Activated naive CD8-positive, alpha-beta T cell treated with anti-CD3 and anti-CD28 coated beads for 36 hours (primary cell): ENCODE measurements at regions not wholly inside any gene's neighbourhood (a gene's known extent, or its start where the extent isn't known, plus 50 kb on each side); places are given as distances from the start of the nearest gene placed in this dataset.
A peak's percentile ranks its signal among the peaks of the same experiment; 100 is the strongest.

Experiments used
- DNase-seq: peaks from one replicate; pipeline ENCODE4 v3.0.0; 2021
- H3K27ac Mint-ChIP-seq: one replicate; pipeline ENCODE4 v1.8.0; 2022; ENCODE audit warnings: mild to moderate bottlenecking, moderate library complexity, mixed read lengths
- H3K27me3 Mint-ChIP-seq: one replicate; pipeline ENCODE4 v1.8.0; 2022; ENCODE audit warnings: mild to moderate bottlenecking, mixed read lengths
- H3K36me3 Mint-ChIP-seq: one replicate; pipeline ENCODE4 v1.8.0; 2021; ENCODE audit warnings: mild to moderate bottlenecking, mixed read lengths
- H3K4me1 Mint-ChIP-seq: one replicate; pipeline ENCODE4 v1.8.0; 2021; ENCODE audit warnings: mixed read lengths
- H3K4me3 Mint-ChIP-seq: one replicate; pipeline ENCODE4 v1.8.0; 2022; ENCODE audit warnings: mild to moderate bottlenecking, moderate library complexity, mixed read lengths
- H3K9me3 Mint-ChIP-seq: one replicate; pipeline ENCODE4 v1.8.0; 2022; ENCODE audit warnings: mixed read lengths

- DNase-seq, result no peak
- peaks cover 21% of the 10 kb centered on the region for H3K4me1 Mint-ChIP-seq
- no peaks in the 10 kb centered on the region for H3K9me3 Mint-ChIP-seq
- no peaks in the 10 kb centered on the region for H3K36me3 Mint-ChIP-seq
- no peaks in the 10 kb centered on the region for H3K27me3 Mint-ChIP-seq
- H3K4me3 Mint-ChIP-seq, result no peak overlapping the region
- no peak overlapping the region for H3K27ac Mint-ChIP-seq
These were observed 150.2 kb downstream of the DYRK2 start for GRCh38 chr12:67798768-67799167.

GRCh38 chr12:67802731-67803130 is 154.2 kb downstream of the DYRK2 start:
- H3K4me3 Mint-ChIP-seq, result no peak overlapping the region
- H3K27ac Mint-ChIP-seq, result no peak overlapping the region
- H3K9me3 Mint-ChIP-seq, result no peaks in the 10 kb centered on the region
- H3K27me3 Mint-ChIP-seq, result no peaks in the 10 kb centered on the region
- no peaks in the 10 kb centered on the region for H3K36me3 Mint-ChIP-seq
- no peak for DNase-seq
- H3K4me1 Mint-ChIP-seq, result peaks cover 21% of the 10 kb centered on the region

GRCh38 chr12:67803278-67803993 is 154.9 kb downstream of the DYRK2 start:
- Mint-ChIP-seq H3K4me1 (peaks cover 22% of the 10 kb centered on the region), H3K4me3 (no peak overlapping the region), H3K27me3 (no peaks in the 10 kb centered on the region), H3K9me3 (no peaks in the 10 kb centered on the region), H3K27ac (peak overlapping the region; percentile 32), H3K36me3 (no peaks in the 10 kb centered on the region)
- DNase-seq, result no peak

GRCh38 chr12:67804168-67804567 is 155.6 kb downstream of the DYRK2 start:
- Mint-ChIP-seq H3K9me3 (no peaks in the 10 kb centered on the region), H3K27me3 (no peaks in the 10 kb centered on the region), H3K27ac (no peak overlapping the region), H3K4me3 (no peak overlapping the region), H3K36me3 (no peaks in the 10 kb centered on the region), H3K4me1 (peaks cover 19% of the 10 kb centered on the region)
- peak; percentile 54 for DNase-seq

GRCh38 chr12:67807814-67808213 is 159.3 kb downstream of the DYRK2 start:
- Mint-ChIP-seq H3K27ac (no peak overlapping the region), H3K27me3 (no peaks in the 10 kb centered on the region), H3K9me3 (peaks cover 1% of the 10 kb centered on the region), H3K4me1 (peaks cover 10% of the 10 kb centered on the region), H3K36me3 (no peaks in the 10 kb centered on the region), H3K4me3 (no peak overlapping the region)
- no peak for DNase-seq

GRCh38 chr12:67810166-67810565 is 161.6 kb downstream of the DYRK2 start:
- Mint-ChIP-seq H3K9me3 (peaks cover 7% of the 10 kb centered on the region), H3K27me3 (no peaks in the 10 kb centered on the region), H3K4me3 (no peak overlapping the region), H3K36me3 (peaks cover 2% of the 10 kb centered on the region), H3K4me1 (peaks cover 8% of the 10 kb centered on the region), H3K27ac (no peak overlapping the region)
- DNase-seq, result no peak

- no peak for DNase-seq
- Mint-ChIP-seq H3K9me3 (peaks cover 20% of the 10 kb centered on the region), H3K4me3 (no peak overlapping the region), H3K36me3 (peaks cover 6% of the 10 kb centered on the region), H3K4me1 (peaks cover 8% of the 10 kb centered on the region), H3K27ac (no peak overlapping the region), H3K27me3 (no peaks in the 10 kb centered on the region)
These were observed 163.2 kb downstream of the DYRK2 start for GRCh38 chr12:67811437-67812361.

- peaks cover 24% of the 10 kb centered on the region for H3K9me3 Mint-ChIP-seq
- H3K27me3 Mint-ChIP-seq, result no peaks in the 10 kb centered on the region
- H3K4me1 Mint-ChIP-seq, result no peaks in the 10 kb centered on the region
- H3K4me3 Mint-ChIP-seq, result no peak overlapping the region
- no peak overlapping the region for H3K27ac Mint-ChIP-seq
- H3K36me3 Mint-ChIP-seq, result peaks cover 6% of the 10 kb centered on the region
- no peak for DNase-seq
These were observed 164.9 kb downstream of the DYRK2 start for GRCh38 chr12:67813456-67813904.

GRCh38 chr12:67816269-67816668 is 167.7 kb downstream of the DYRK2 start:
- H3K4me1 Mint-ChIP-seq, result no peaks in the 10 kb centered on the region
- H3K27me3 Mint-ChIP-seq, result no peaks in the 10 kb centered on the region
- H3K4me3 Mint-ChIP-seq, result no peak overlapping the region
- H3K36me3 Mint-ChIP-seq, result peaks cover 6% of the 10 kb centered on the region
- DNase-seq, result no peak
- H3K27ac Mint-ChIP-seq, result no peak overlapping the region
- H3K9me3 Mint-ChIP-seq, result peaks cover 23% of the 10 kb centered on the region

- Mint-ChIP-seq H3K27ac (no peak overlapping the region), H3K4me3 (no peak overlapping the region), H3K27me3 (no peaks in the 10 kb centered on the region), H3K4me1 (peaks cover 2% of the 10 kb centered on the region), H3K9me3 (peaks cover 21% of the 10 kb centered on the region), H3K36me3 (peaks cover 6% of the 10 kb centered on the region)
- no peak for DNase-seq
These were observed 169.9 kb downstream of the DYRK2 start for GRCh38 chr12:67818459-67818903.

GRCh38 chr12:67819902-67820301 is 169.3 kb upstream of the IFNG-AS1 start:
- Mint-ChIP-seq H3K4me3 (no peak overlapping the region), H3K27me3 (no peaks in the 10 kb centered on the region), H3K27ac (no peak overlapping the region), H3K4me1 (peaks cover 2% of the 10 kb centered on the region), H3K9me3 (peaks cover 19% of the 10 kb centered on the region), H3K36me3 (peaks cover 6% of the 10 kb centered on the region)
- DNase-seq, result no peak

GRCh38 chr12:67820694-67821093 is 168.6 kb upstream of the IFNG-AS1 start:
- no peak for DNase-seq
- Mint-ChIP-seq H3K27me3 (no peaks in the 10 kb centered on the region), H3K9me3 (peaks cover 13% of the 10 kb centered on the region), H3K4me1 (peaks cover 2% of the 10 kb centered on the region), H3K4me3 (no peak overlapping the region), H3K27ac (no peak overlapping the region), H3K36me3 (peaks cover 1% of the 10 kb centered on the region)

- H3K27ac Mint-ChIP-seq, result no peak overlapping the region
- no peak for DNase-seq
- peaks cover 5% of the 10 kb centered on the region for H3K4me1 Mint-ChIP-seq
- H3K9me3 Mint-ChIP-seq, result no peaks in the 10 kb centered on the region
- H3K36me3 Mint-ChIP-seq, result no peaks in the 10 kb centered on the region
- H3K27me3 Mint-ChIP-seq, result no peaks in the 10 kb centered on the region
- H3K4me3 Mint-ChIP-seq, result no peak overlapping the region
These were observed 166.4 kb upstream of the IFNG-AS1 start for GRCh38 chr12:67822826-67823225.

GRCh38 chr12:67826148-67826547 is 163.1 kb upstream of the IFNG-AS1 start:
- Mint-ChIP-seq H3K36me3 (no peaks in the 10 kb centered on the region), H3K4me3 (no peak overlapping the region), H3K4me1 (peaks cover 9% of the 10 kb centered on the region), H3K27me3 (no peaks in the 10 kb centered on the region), H3K27ac (no peak overlapping the region), H3K9me3 (peaks cover 4% of the 10 kb centered on the region)
- DNase-seq, result no peak

- H3K4me1 Mint-ChIP-seq, result peaks cover 9% of the 10 kb centered on the region
- no peak for DNase-seq
- H3K36me3 Mint-ChIP-seq, result no peaks in the 10 kb centered on the region
- peak overlapping the region; percentile 39 for H3K27ac Mint-ChIP-seq
- H3K4me3 Mint-ChIP-seq, result no peak overlapping the region
- H3K27me3 Mint-ChIP-seq, result no peaks in the 10 kb centered on the region
- H3K9me3 Mint-ChIP-seq, result peaks cover 4% of the 10 kb centered on the region
These were observed 162.1 kb upstream of the IFNG-AS1 start for GRCh38 chr12:67826946-67827720.
